Esophagus squamous epithelium (tissue), 5 donors: ENCODE measurements at regions not wholly inside any gene's neighbourhood (a gene's known extent, or its start where the extent isn't known, plus 50 kb on each side); places are given as distances from the start of the nearest gene placed in this dataset.

Experiments
- DNase-seq: peaks from one replicate; lab custom pipeline; 2025; lab: John Stamatoyannopoulos, UW
- H3K27ac ChIP-seq, 4 donors: fragments of 200-600 bp; sonication (generic); one replicate each; pipeline ENCODE4 v1.5.1; 2016 to 2019; ENCODE audit warnings: mild to moderate bottlenecking in 1 of 4
- H3K27me3 ChIP-seq, 4 donors: fragments of 200-600 bp; sonication (generic); 1 replicate in 3 of 4; 2 replicates in 1 of 4; pipeline versions ENCODE4 v1.5.1 to v1.6.0; 2017 to 2021; ENCODE audit warnings: antibody characterized with exemption in 1 of 4
- H3K36me3 ChIP-seq, 3 donors: fragments of 200-600 bp; sonication (generic); one replicate each; pipeline ENCODE4 v1.5.1; 2016 to 2019
- H3K4me1 ChIP-seq, 3 donors: fragments of 200-600 bp; sonication (generic); one replicate each; pipeline ENCODE4 v1.5.1; 2017 to 2019
- H3K4me3 ChIP-seq, 4 donors: fragments of 200-600 bp; sonication (generic); 1 replicate in 3 of 4; 2 replicates in 1 of 4; pipeline ENCODE4 v1.5.1; 2016 to 2019; ENCODE audit warnings: mild to moderate bottlenecking in 2 of 4, moderate library complexity in 1 of 4
- H3K9me3 ChIP-seq, 3 donors: fragments of 200-600 bp; sonication (generic); one replicate each; pipeline ENCODE4 v1.5.1; 2016 to 2019
- CTCF ChIP-seq, 6 experiments: fragments of 450-650 bp in 4 of 6; fragments of 200-600 bp in 2 of 6; sonication (generic) in 2 of 6; IDR thresholded peaks; one replicate each; pipeline ENCODE4 v1.5.1; 2016 to 2019; ENCODE audit warnings: antibody characterized with exemption in 6 of 6, mild to moderate bottlenecking in 4 of 6, moderate library complexity in 4 of 6
- POLR2A ChIP-seq, 4 donors: fragments of 450-650 bp; IDR thresholded peaks; one replicate each; pipeline ENCODE4 v1.6.1; 2017; ENCODE audit warnings: antibody characterized with exemption in 4 of 4, mild to moderate bottlenecking in 4 of 4, moderate library complexity in 3 of 4
- WGBS, 2 donors: methylation state at CpG; one replicate each; pipeline ENCODE4 v1.1.5; 2018; 5-methylcytosine and 5-hydroxymethylcytosine counted together
- intact Hi-C: fragments of 100-400 bp; cut with DNase I; formaldehyde crosslinking; loops from one replicate; pipeline ENCODE4 v1.15.0; 2022
- donor health status: DM: yes; HTN: yes; CAD: no.

DNA sequence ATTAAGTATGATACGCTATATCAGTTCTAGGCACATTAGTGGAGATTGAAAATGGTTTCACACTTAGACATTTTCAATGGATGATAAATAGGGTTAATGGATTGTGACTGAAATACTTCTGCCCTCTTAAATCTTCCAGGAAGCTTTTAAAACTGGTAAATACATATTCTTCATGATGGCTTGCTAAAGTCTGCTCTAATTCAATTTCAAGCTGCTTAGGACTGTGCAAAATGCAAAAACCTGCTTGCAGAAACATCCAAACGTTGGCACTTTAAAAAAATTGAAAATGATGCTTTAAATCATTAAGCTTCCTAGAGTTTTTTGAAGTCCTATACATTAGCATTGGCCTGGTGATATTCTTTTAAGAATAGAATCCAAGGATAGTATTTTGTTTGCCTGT, 214.8 kb upstream of the FSHR start:
- Histone ChIP-seq H3K9me3 (no peaks in the 10 kb centered on the region), H3K4me1 (no peaks in the 10 kb centered on the region), H3K27me3 (no peaks in the 10 kb centered on the region), H3K36me3 (no peaks in the 10 kb centered on the region), H3K27ac (no peak overlapping the region), H3K4me3 (no peak overlapping the region)
- TF ChIP-seq POLR2A (IDR thresholded peaks at IDR 0.05) (no peak), CTCF (IDR thresholded peaks at IDR 0.05) (no peak)
- 58 to 63% methylated on average over 2 of the region's 2 CpGs for WGBS, 2 donors
- intact Hi-C loops, result no loop called here
- no peak for DNase-seq

- TF ChIP-seq POLR2A (IDR thresholded peaks at IDR 0.05), result no peak
- TF ChIP-seq CTCF (IDR thresholded peaks at IDR 0.05), result no peak
- Histone ChIP-seq H3K4me3 (no peak overlapping the region), H3K36me3 (no peaks in the 10 kb centered on the region), H3K4me1 (no peaks in the 10 kb centered on the region), H3K27me3 (no peaks in the 10 kb centered on the region), H3K27ac (no peak overlapping the region), H3K9me3 (no peaks in the 10 kb centered on the region)
- intact Hi-C loops, result no loop called here
- DNase-seq, result no peak
Measured at GRCh38 chr2:49367003-49367402, 212.7 kb upstream of the FSHR start.

DNA sequence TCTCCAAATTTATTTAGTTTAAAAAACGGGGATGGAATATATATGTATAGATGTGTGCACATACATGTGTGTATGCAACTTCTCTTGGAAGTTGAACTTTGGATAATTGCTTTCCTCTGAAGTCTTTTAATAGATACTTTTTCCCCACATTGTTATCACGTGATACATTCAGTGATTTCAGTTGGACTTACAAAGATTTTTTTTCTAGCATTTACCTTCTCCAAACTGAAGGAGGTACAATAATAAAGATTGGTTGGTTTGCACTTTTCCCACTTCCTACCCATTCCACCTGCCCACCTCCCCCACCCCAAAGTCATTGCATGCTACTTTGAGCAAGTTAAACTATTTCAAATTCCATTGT, 206.1 kb upstream of the FSHR start:
- DNase-seq, result no peak
- intact Hi-C loops, result no loop called here
- Histone ChIP-seq H3K4me3 (no peak overlapping the region), H3K36me3 (no peaks in the 10 kb centered on the region), H3K27ac (no peak overlapping the region), H3K9me3 (no peaks in the 10 kb centered on the region), H3K4me1 (no peaks in the 10 kb centered on the region), H3K27me3 (no peaks in the 10 kb centered on the region)
- TF ChIP-seq CTCF (IDR thresholded peaks at IDR 0.05) (no peak), POLR2A (IDR thresholded peaks at IDR 0.05) (no peak)
- 43 to 62% methylated on average over 2 of the region's 2 CpGs for WGBS, 2 donors

GRCh38 chr2:49359721-49360406, 205.5 kb upstream of the FSHR start:
- Histone ChIP-seq H3K36me3 (no peaks in the 10 kb centered on the region), H3K9me3 (no peaks in the 10 kb centered on the region), H3K4me1 (no peaks in the 10 kb centered on the region), H3K27me3 (no peaks in the 10 kb centered on the region), H3K27ac (no peak overlapping the region), H3K4me3 (no peak overlapping the region)
- no peak for DNase-seq
- TF ChIP-seq POLR2A (IDR thresholded peaks at IDR 0.05), result no peak
- TF ChIP-seq CTCF (IDR thresholded peaks at IDR 0.05), result no peak
- WGBS, 2 donors, result 59 to 74% methylated on average over 2 of the region's 2 CpGs
- intact Hi-C loops, result no loop called here

DNA sequence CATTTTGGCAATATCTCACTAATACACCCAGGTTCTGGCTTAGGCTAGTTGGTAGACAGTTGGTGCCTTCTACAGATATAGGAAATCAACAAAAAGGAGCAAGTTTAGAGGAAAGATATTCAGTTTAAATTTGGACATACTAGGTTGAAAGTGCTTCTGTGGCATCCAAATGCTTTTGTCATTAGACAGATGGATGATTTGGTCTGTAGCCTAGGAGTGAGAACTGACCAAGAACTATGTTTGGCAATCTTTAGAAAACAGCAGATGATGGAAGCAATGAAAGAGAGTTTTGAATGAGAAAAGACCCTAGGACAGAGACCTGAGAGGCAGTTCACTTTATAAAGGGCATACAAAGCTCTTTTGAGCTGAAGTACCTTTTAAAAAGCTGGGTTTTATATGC, 201.3 kb upstream of the FSHR start:
- no peaks in the 10 kb centered on the region for H3K36me3 ChIP-seq
- no peaks in the 10 kb centered on the region for H3K4me1 ChIP-seq
- no peak for DNase-seq
- TF ChIP-seq CTCF (IDR thresholded peaks at IDR 0.05) (no peak), POLR2A (IDR thresholded peaks at IDR 0.05) (no peak)
- no peaks in the 10 kb centered on the region for H3K9me3 ChIP-seq
- H3K27me3 ChIP-seq, result no peaks in the 10 kb centered on the region
- H3K4me3 ChIP-seq, result no peak overlapping the region
- no peak overlapping the region for H3K27ac ChIP-seq
- intact Hi-C loops, result no loop called here
